ENCODE measurements at regions not wholly inside any gene's neighbourhood (a gene's known extent, or its start where the extent isn't known, plus 50 kb on each side); places are given as distances from the start of the nearest gene placed in this dataset.

- H3K4me3 ChIP-seq (ENCODE audit: severe bottlenecking): no peak overlapping the region
- H3K4me1 ChIP-seq (ENCODE audit: insufficient read depth, poor library complexity, severe bottlenecking): no peaks in the 10 kb centered on the region
- ATAC-seq (ENCODE audit: low read depth) (no peak), DNase-seq (ENCODE audit: low spot score) (no peak)
- TF ChIP-seq, protein P1, sequence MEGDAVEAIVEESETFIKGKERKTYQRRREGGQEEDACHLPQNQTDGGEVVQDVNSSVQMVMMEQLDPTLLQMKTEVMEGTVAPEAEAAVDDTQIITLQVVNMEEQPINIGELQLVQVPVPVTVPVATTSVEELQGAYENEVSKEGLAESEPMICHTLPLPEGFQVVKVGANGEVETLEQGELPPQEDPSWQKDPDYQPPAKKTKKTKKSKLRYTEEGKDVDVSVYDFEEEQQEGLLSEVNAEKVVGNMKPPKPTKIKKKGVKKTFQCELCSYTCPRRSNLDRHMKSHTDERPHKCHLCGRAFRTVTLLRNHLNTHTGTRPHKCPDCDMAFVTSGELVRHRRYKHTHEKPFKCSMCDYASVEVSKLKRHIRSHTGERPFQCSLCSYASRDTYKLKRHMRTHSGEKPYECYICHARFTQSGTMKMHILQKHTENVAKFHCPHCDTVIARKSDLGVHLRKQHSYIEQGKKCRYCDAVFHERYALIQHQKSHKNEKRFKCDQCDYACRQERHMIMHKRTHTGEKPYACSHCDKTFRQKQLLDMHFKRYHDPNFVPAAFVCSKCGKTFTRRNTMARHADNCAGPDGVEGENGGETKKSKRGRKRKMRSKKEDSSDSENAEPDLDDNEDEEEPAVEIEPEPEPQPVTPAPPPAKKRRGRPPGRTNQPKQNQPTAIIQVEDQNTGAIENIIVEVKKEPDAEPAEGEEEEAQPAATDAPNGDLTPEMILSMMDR (IDR thresholded peaks at IDR 0.05; ENCODE audit: poor library complexity, severe bottlenecking): no peak
- no peaks in the 10 kb centered on the region for H3K27me3 ChIP-seq (ENCODE audit: insufficient read depth, poor library complexity, severe bottlenecking)
- no peaks in the 10 kb centered on the region for H3K36me3 ChIP-seq (ENCODE audit: low read depth)
- no peaks in the 10 kb centered on the region for H3K9me3 ChIP-seq (ENCODE audit: severe bottlenecking)
- no peak overlapping the region for H3K27ac ChIP-seq (ENCODE audit: poor library complexity, severe bottlenecking)
Observed at GRCh38 chr13:82358284-82358683, 1524.0 kb downstream of the SLITRK1 start.

GRCh38 chr13:82356667-82357410 lies 1525.4 kb downstream of the SLITRK1 start:
- DNase-seq (ENCODE audit: low spot score) (no peak), ATAC-seq (ENCODE audit: low read depth) (no peak)
- no peak overlapping the region for H3K27ac ChIP-seq (ENCODE audit: poor library complexity, severe bottlenecking)
- H3K4me3 ChIP-seq (ENCODE audit: severe bottlenecking): no peak overlapping the region
- H3K9me3 ChIP-seq (ENCODE audit: severe bottlenecking): no peaks in the 10 kb centered on the region
- H3K36me3 ChIP-seq (ENCODE audit: low read depth): no peaks in the 10 kb centered on the region
- no peaks in the 10 kb centered on the region for H3K4me1 ChIP-seq (ENCODE audit: insufficient read depth, poor library complexity, severe bottlenecking)
- TF ChIP-seq, protein P1 (IDR thresholded peaks at IDR 0.05; ENCODE audit: poor library complexity, severe bottlenecking): peak; percentile 6
- no peaks in the 10 kb centered on the region for H3K27me3 ChIP-seq (ENCODE audit: insufficient read depth, poor library complexity, severe bottlenecking)

DNA sequence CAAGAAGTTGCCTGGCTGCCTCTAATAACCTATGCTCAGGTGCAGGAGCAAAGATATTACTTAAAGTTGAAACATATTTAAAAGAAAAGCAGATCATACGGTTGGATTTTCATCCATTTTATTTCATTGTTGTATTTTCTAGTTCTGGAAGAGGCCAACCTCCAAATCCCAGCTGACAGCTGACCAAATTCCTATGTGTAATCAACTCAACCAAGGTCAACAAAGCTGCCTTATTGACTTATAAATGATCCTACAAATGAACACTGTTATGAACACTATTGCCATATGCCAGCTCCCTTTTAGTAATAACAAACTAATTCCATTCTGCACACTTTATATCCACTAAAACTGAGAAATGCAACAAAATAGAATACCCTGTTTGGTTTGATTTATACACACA lies 1537.4 kb downstream of the SLITRK1 start:
- Histone ChIP-seq H3K27ac (ENCODE audit: poor library complexity, severe bottlenecking) (no peak overlapping the region), H3K36me3 (ENCODE audit: low read depth) (no peaks in the 10 kb centered on the region), H3K27me3 (ENCODE audit: insufficient read depth, poor library complexity, severe bottlenecking) (no peaks in the 10 kb centered on the region), H3K4me3 (ENCODE audit: severe bottlenecking) (no peak overlapping the region), H3K9me3 (ENCODE audit: severe bottlenecking) (no peaks in the 10 kb centered on the region), H3K4me1 (ENCODE audit: insufficient read depth, poor library complexity, severe bottlenecking) (no peaks in the 10 kb centered on the region)
- ATAC-seq (ENCODE audit: low read depth): no peak
- TF ChIP-seq, protein P1 (IDR thresholded peaks at IDR 0.05; ENCODE audit: poor library complexity, severe bottlenecking): no peak
- no peak for DNase-seq (ENCODE audit: low spot score)

GRCh38 chr13:82341116-82341515 lies 1541.2 kb downstream of the SLITRK1 start:
- no peak for DNase-seq (ENCODE audit: low spot score)
- no peaks in the 10 kb centered on the region for H3K36me3 ChIP-seq (ENCODE audit: low read depth)
- ATAC-seq (ENCODE audit: low read depth): no peak

GRCh38 chr13:82330499-82330898 lies 1551.8 kb downstream of the SLITRK1 start:
- Histone ChIP-seq H3K36me3 (ENCODE audit: low read depth) (no peaks in the 10 kb centered on the region), H3K27me3 (ENCODE audit: insufficient read depth, poor library complexity, severe bottlenecking) (no peaks in the 10 kb centered on the region), H3K4me1 (ENCODE audit: insufficient read depth, poor library complexity, severe bottlenecking) (no peaks in the 10 kb centered on the region), H3K9me3 (ENCODE audit: severe bottlenecking) (no peaks in the 10 kb centered on the region), H3K27ac (ENCODE audit: poor library complexity, severe bottlenecking) (no peak overlapping the region), H3K4me3 (ENCODE audit: severe bottlenecking) (no peak overlapping the region)
- DNase-seq (ENCODE audit: low spot score): no peak
- TF ChIP-seq, protein P1 (IDR thresholded peaks at IDR 0.05; ENCODE audit: poor library complexity, severe bottlenecking): peak; percentile 52
- no peak for ATAC-seq (ENCODE audit: low read depth)

More at GRCh38 chr13:82341116-82341515, 1541.2 kb downstream of the SLITRK1 start:
- no peak overlapping the region for H3K4me3 ChIP-seq (ENCODE audit: severe bottlenecking)
- H3K9me3 ChIP-seq (ENCODE audit: severe bottlenecking): no peaks in the 10 kb centered on the region
- H3K4me1 ChIP-seq (ENCODE audit: insufficient read depth, poor library complexity, severe bottlenecking): no peaks in the 10 kb centered on the region
- no peaks in the 10 kb centered on the region for H3K27me3 ChIP-seq (ENCODE audit: insufficient read depth, poor library complexity, severe bottlenecking)
- TF ChIP-seq, protein P1 (IDR thresholded peaks at IDR 0.05; ENCODE audit: poor library complexity, severe bottlenecking): no peak
- H3K27ac ChIP-seq (ENCODE audit: poor library complexity, severe bottlenecking): no peak overlapping the region
